Neuronal stem cell (in vitro differentiated cells): ENCODE measurements at regions not wholly inside any gene's neighbourhood (a gene's known extent, or its start where the extent isn't known, plus 50 kb on each side); places are given as distances from the start of the nearest gene placed in this dataset.

ENCODE experiments used
- DNase-seq: peaks from one replicate; pipeline ENCODE4 v3.0.0-alpha.2; 2013; ENCODE audit warnings: low spot score
- H2AFZ ChIP-seq: one replicate; pipeline ENCODE4 v1.6.1; 2013; ENCODE audit warnings: mild to moderate bottlenecking, low read length, inconsistent platforms
- H2AK5ac ChIP-seq: 2 replicates; pipeline ENCODE4 v1.6.1; 2013; ENCODE audit warnings: low read depth, mild to moderate bottlenecking, inconsistent platforms, low read length, moderate library complexity, mixed read lengths
- H2BK120ac ChIP-seq: 2 replicates; pipeline ENCODE4 v1.6.1; 2013; ENCODE audit warnings: low read depth, mild to moderate bottlenecking, inconsistent platforms, low read length, moderate library complexity, mixed read lengths
- H2BK12ac ChIP-seq: one replicate; pipeline ENCODE4 v1.6.1; 2013; ENCODE audit warnings: low read length, inconsistent platforms
- H2BK15ac ChIP-seq: 2 replicates; pipeline ENCODE4 v1.6.1; 2013; ENCODE audit warnings: mild to moderate bottlenecking, low read length, inconsistent platforms, mixed read lengths
- H2BK5ac ChIP-seq: one replicate; pipeline ENCODE4 v1.6.1; 2013; ENCODE audit warnings: inconsistent platforms, mild to moderate bottlenecking, low read length, moderate library complexity
- H3K14ac ChIP-seq: one replicate; pipeline ENCODE4 v1.6.1; 2013; ENCODE audit warnings: low read length, inconsistent platforms
- H3K18ac ChIP-seq: 2 replicates; pipeline ENCODE4 v1.6.1; 2013; ENCODE audit warnings: low read length, inconsistent platforms
- H3K23ac ChIP-seq: 2 replicates; pipeline ENCODE4 v1.6.1; 2013; ENCODE audit warnings: low read depth, mild to moderate bottlenecking, mixed read lengths, low read length, inconsistent platforms; ENCODE audit not compliant: poor library complexity
- H3K27ac ChIP-seq: replicated peaks from 3 replicates; pipeline ENCODE4 v1.5.1; 2013; ENCODE audit warnings: low read length, inconsistent platforms
- H3K27me3 ChIP-seq, 3 experiments: 2 replicates each; pipeline ENCODE4 v1.6.1; 2013; ENCODE audit warnings: low read length in 3 of 3, mild to moderate bottlenecking in 2 of 3, inconsistent platforms in 1 of 3, low read depth in 1 of 3, mixed read lengths in 1 of 3, moderate library complexity in 1 of 3; ENCODE audit not compliant: control insufficient read depth in 3 of 3, insufficient read depth in 3 of 3
- H3K36me3 ChIP-seq, 2 donors: replicated peaks in 1 of 2; 2 replicates each; pipeline ENCODE4 v1.6.1; 2013; ENCODE audit warnings: low read length in 2 of 2; ENCODE audit not compliant: control insufficient read depth in 2 of 2, insufficient read depth in 2 of 2
- H3K4ac ChIP-seq: 2 replicates; pipeline ENCODE4 v1.6.1; 2013; ENCODE audit warnings: inconsistent platforms, mild to moderate bottlenecking, low read length, moderate library complexity
- H3K4me1 ChIP-seq, 2 donors: 1 replicate in 1 of 2; 2 replicates in 1 of 2; pipeline ENCODE4 v1.6.1; 2013; ENCODE audit warnings: low read length in 2 of 2, low read depth in 1 of 2; ENCODE audit not compliant: control insufficient read depth in 2 of 2, insufficient read depth in 1 of 2
- H3K4me2 ChIP-seq: one replicate; pipeline ENCODE4 v1.6.1; 2013; ENCODE audit warnings: mild to moderate bottlenecking, low read length, inconsistent platforms; ENCODE audit not compliant: insufficient read depth, poor library complexity, severe bottlenecking
- H3K4me3 ChIP-seq, 2 donors: 2 replicates each; pipeline ENCODE4 v1.5.1; 2013; ENCODE audit warnings: low read length in 2 of 2, mild to moderate bottlenecking in 2 of 2, inconsistent platforms in 1 of 2, moderate library complexity in 1 of 2
- H3K79me1 ChIP-seq: one replicate; pipeline ENCODE4 v1.6.1; 2013; ENCODE audit warnings: low read depth, mild to moderate bottlenecking, inconsistent platforms, low read length, moderate library complexity
- H3K9ac ChIP-seq: one replicate; pipeline ENCODE4 v1.6.1; 2013; ENCODE audit warnings: mild to moderate bottlenecking, low read depth, low read length, inconsistent platforms; ENCODE audit not compliant: poor library complexity
- H3K9me3 ChIP-seq, 2 donors: replicated peaks in 1 of 2; 2 replicates each; pipeline versions ENCODE3 to v1.6.1; 2013; ENCODE audit warnings: low read length in 2 of 2, mild to moderate bottlenecking in 2 of 2, inconsistent platforms in 1 of 2, low read depth in 1 of 2, mixed read lengths in 1 of 2, moderate library complexity in 1 of 2; ENCODE audit not compliant: control insufficient read depth in 2 of 2, insufficient read depth in 1 of 2
- H4K8ac ChIP-seq: one replicate; pipeline ENCODE4 v1.6.1; 2013; ENCODE audit warnings: low read depth, mild to moderate bottlenecking, inconsistent platforms, low read length, moderate library complexity
- H4K91ac ChIP-seq: one replicate; pipeline ENCODE4 v1.6.1; 2013; ENCODE audit warnings: low read length, low read depth, mild to moderate bottlenecking, inconsistent platforms; ENCODE audit not compliant: poor library complexity
- WGBS, 2 donors: extraction: QIAGEN DNeasy Blood & Tissue Kit; methylation state at CpG; one replicate each; pipeline ENCODE4 v1.1.7; 2013; ENCODE audit warnings: missing lambda C conversion rate in 2 of 2, mixed read lengths in 1 of 2; ENCODE audit not compliant: insufficient read length in 2 of 2, insufficient replicate concordance in 1 of 2; ENCODE audit errors: extremely low coverage in 2 of 2; 5-methylcytosine and 5-hydroxymethylcytosine counted together

GRCh38 chr1:117802531-117803257 is 126.7 kb downstream of the GDAP2 start:
- Histone ChIP-seq H3K4me3 (no peak overlapping the region), H2BK120ac (no peak overlapping the region), H3K4me2 (no peak overlapping the region), H2BK5ac (no peak overlapping the region), H3K9ac (no peak overlapping the region), H3K36me3 (no peaks in the 10 kb centered on the region), H3K27ac (no peak overlapping the region), H2BK15ac (no peak overlapping the region), H3K4ac (no peak overlapping the region), H4K91ac (no peak overlapping the region), H3K79me1 (no peaks in the 10 kb centered on the region), H3K18ac (no peak overlapping the region), H2AFZ (no peak overlapping the region), H4K8ac (no peak overlapping the region), H3K14ac (no peak overlapping the region), H3K9me3 (no peaks in the 10 kb centered on the region), H2AK5ac (no peak overlapping the region), H3K27me3 (no peaks in the 10 kb centered on the region), H3K4me1 (peaks cover 1 to 3% of the 10 kb centered on the region in 2 donors), H2BK12ac (no peak overlapping the region), H3K23ac (no peak overlapping the region)
- DNase-seq: no peak
- WGBS, 2 donors: no CpG with 5 or more reads among the region's 6 CpGs

- Histone ChIP-seq H4K91ac (no peak overlapping the region), H4K8ac (no peak overlapping the region), H3K4ac (no peak overlapping the region), H3K23ac (no peak overlapping the region), H3K27me3 (no peaks in the 10 kb centered on the region), H2BK15ac (no peak overlapping the region), H3K9ac (no peak overlapping the region), H3K9me3 (no peaks in the 10 kb centered on the region), H2AFZ (no peak overlapping the region), H2AK5ac (no peak overlapping the region), H2BK5ac (no peak overlapping the region), H3K27ac (no peak overlapping the region), H3K14ac (no peak overlapping the region), H3K79me1 (no peaks in the 10 kb centered on the region), H2BK120ac (no peak overlapping the region), H3K18ac (no peak overlapping the region), H3K4me3 (no peak overlapping the region), H2BK12ac (no peak overlapping the region), H3K36me3 (no peaks in the 10 kb centered on the region), H3K4me2 (no peak overlapping the region), H3K4me1 (peaks cover 1 to 3% of the 10 kb centered on the region in 2 donors)
- no CpG with 5 or more reads among the region's 1 CpG for WGBS, 2 donors
- DNase-seq: no peak
These were observed 126.1 kb downstream of the GDAP2 start for GRCh38 chr1:117803318-117803717.

- Histone ChIP-seq H3K14ac (no peak overlapping the region), H3K23ac (no peak overlapping the region), H2AK5ac (no peak overlapping the region), H3K4ac (no peak overlapping the region), H2BK15ac (no peak overlapping the region), H2BK120ac (no peak overlapping the region), H3K4me3 (no peak overlapping the region), H3K79me1 (no peaks in the 10 kb centered on the region), H4K8ac (no peak overlapping the region), H3K9me3 (no peaks in the 10 kb centered on the region), H3K4me1 (peaks cover 0 to 1% of the 10 kb centered on the region in 2 donors), H3K27ac (no peak overlapping the region), H3K18ac (no peak overlapping the region), H2BK12ac (no peak overlapping the region), H3K36me3 (no peaks in the 10 kb centered on the region), H3K4me2 (no peak overlapping the region), H4K91ac (no peak overlapping the region), H3K9ac (no peak overlapping the region), H2AFZ (no peak overlapping the region), H2BK5ac (no peak overlapping the region), H3K27me3 (no peaks in the 10 kb centered on the region)
- DNase-seq: no peak
- no CpG with 5 or more reads among the region's 1 CpG for WGBS, 2 donors
These were observed 119.7 kb downstream of the GDAP2 start for GRCh38 chr1:117809764-117810163.

- no peak overlapping the region for H3K4me2 ChIP-seq
These were observed 118.9 kb downstream of the GDAP2 start for GRCh38 chr1:117810553-117810952.

More at GRCh38 chr1:117810553-117810952, 118.9 kb downstream of the GDAP2 start:
- H2AK5ac ChIP-seq: no peak overlapping the region
- no peak overlapping the region for H3K4ac ChIP-seq
- no peak overlapping the region for H2BK120ac ChIP-seq
- peaks cover 0 to 1% of the 10 kb centered on the region in 2 donors for H3K4me1 ChIP-seq
- no peaks in the 10 kb centered on the region for H3K79me1 ChIP-seq
- H3K4me3 ChIP-seq: no peak overlapping the region
- no peak overlapping the region for H3K23ac ChIP-seq
- H3K9ac ChIP-seq: no peak overlapping the region
- H3K27me3 ChIP-seq: no peaks in the 10 kb centered on the region
- WGBS, 2 donors: no CpG with 5 or more reads among the region's 3 CpGs
- H4K8ac ChIP-seq: no peak overlapping the region
- no peaks in the 10 kb centered on the region for H3K9me3 ChIP-seq
- no peak overlapping the region for H2BK5ac ChIP-seq
- H2BK12ac ChIP-seq: no peak overlapping the region
- H3K14ac ChIP-seq: no peak overlapping the region
- no peak overlapping the region for H3K27ac ChIP-seq
- H2BK15ac ChIP-seq: no peak overlapping the region
- H2AFZ ChIP-seq: no peak overlapping the region
- H4K91ac ChIP-seq: no peak overlapping the region
- DNase-seq: no peak
- no peaks in the 10 kb centered on the region for H3K36me3 ChIP-seq
- H3K18ac ChIP-seq: no peak overlapping the region
